Activated CD4-positive, alpha-beta T cell treated with anti-CD3 and anti-CD28 coated beads for 4 hours (primary cell): ENCODE measurements at regions not wholly inside any gene's neighbourhood (a gene's known extent, or its start where the extent isn't known, plus 50 kb on each side); places are given as distances from the start of the nearest gene placed in this dataset.
"Not testable (repeated sequence)": the region's sequence is repeated elsewhere in the genome, so short reads cannot be mapped to it uniquely, and the experiment has no call there.

Experiments
- DNase-seq, 2 donors: peaks; one replicate each; pipeline ENCODE4 v3.0.0-alpha.2; 2020

GRCh38 chr21:18834121-18834520, 430.5 kb upstream of the TMPRSS15 start:
- not testable (repeated sequence) for DNase-seq

GRCh38 chr21:18840239-18840638, 436.7 kb upstream of the TMPRSS15 start:
- DNase-seq, result no peak

- not testable (repeated sequence) for DNase-seq
Measured at GRCh38 chr21:18857606-18858005, 454.0 kb upstream of the TMPRSS15 start.

GRCh38 chr21:18869104-18869503, 465.5 kb upstream of the TMPRSS15 start:
- DNase-seq, result no peak

- DNase-seq, result no peak
Measured at GRCh38 chr21:18877917-18878316, 474.3 kb upstream of the TMPRSS15 start.

DNA sequence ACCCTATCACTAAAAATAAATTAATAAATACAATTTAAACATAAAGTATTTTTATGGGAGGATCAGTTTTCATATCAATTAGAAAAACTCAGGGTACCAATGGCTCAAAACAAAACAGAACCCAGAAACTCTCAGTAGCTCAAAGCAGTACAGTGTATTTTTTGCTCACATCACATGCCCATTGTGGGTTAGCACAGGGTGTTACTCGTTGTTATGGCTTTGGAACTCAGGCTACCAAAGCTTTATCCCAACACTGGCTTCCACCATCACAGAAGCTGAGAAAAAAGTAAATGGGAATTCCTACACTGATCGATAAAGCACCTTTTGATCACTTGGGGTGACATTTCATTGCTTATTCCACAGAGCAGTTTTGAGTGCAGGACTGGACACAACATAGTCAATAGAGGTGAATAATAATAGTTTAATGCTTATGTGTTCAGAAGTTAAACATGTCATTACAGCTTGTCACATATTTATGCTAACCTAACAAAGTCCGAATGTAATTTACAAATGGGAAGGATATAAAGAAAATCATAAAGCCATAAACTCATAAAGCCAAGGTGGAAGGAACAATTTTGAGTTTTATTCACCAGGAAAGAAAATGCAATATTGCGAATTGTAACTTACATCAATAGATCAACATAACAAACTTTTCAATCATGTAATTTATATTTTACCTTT, 484.5 kb upstream of the TMPRSS15 start:
- DNase-seq, result no peak

DNA sequence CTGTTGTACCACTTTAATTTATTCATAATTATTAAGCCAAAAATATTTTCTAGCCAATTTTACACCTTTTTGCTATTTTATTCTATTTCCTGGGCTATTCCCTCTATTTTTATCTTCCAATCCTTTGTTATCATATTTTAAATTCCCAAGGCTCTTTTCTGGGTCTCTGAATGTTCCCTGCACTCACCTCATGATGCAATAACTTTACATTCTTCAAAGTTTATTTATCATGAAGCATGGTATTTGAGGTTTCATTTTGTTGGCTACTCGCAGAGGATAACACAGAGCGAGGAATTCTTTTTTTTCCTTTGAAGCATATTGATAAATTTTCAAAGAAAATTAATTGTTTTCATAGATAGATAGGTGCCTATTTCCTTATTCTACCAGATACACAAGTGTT, 489.8 kb upstream of the TMPRSS15 start:
- DNase-seq, result no peak

- no peak for DNase-seq
Measured at GRCh38 chr21:18894387-18894786, 490.8 kb upstream of the TMPRSS15 start.

GRCh38 chr21:18899261-18899660, 495.7 kb upstream of the TMPRSS15 start:
- DNase-seq, result no peak

DNA sequence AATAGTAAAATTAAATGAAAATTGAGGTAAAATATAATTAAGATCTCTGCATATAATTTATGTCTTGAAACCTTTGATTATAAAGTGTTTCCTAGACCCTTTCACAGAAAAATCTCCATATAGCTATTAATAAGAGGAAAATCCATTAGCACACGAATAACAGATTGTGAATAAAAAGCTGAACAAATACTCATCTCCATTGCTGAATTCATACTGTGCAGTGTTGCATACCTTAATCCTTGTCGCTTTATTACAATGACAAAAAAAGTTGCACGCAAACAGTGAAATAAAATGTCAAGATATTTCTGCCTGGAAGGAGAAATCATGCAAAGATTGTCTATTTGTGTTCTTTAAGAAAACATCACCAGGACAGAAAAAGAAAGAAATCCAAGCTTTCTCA, 499.1 kb upstream of the TMPRSS15 start:
- no peak for DNase-seq

DNA sequence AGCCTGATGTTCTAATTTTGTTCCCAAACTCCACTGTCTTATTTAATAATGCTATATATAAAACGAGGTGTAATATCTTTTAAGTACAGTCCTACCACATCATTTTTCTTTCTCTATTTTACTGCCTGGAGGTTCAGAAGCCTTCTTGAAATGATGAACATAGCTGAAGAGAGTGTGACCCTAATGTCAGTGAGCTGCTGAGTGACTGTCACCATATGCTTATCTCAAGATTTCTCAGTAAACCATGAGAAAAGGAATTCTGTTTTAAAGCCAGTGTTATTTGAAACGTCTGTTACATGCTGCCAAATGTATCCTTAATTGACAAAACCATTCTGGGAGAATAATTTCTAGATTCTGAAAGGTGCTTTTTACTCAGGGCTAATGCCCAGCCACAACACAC, 503.5 kb upstream of the TMPRSS15 start:
- no peak for DNase-seq

GRCh38 chr21:18908641-18909040, 505.1 kb upstream of the TMPRSS15 start:
- no peak for DNase-seq

GRCh38 chr21:18913914-18914313, 510.3 kb upstream of the TMPRSS15 start:
- DNase-seq, result no peak

GRCh38 chr21:18914570-18914969, 511.0 kb upstream of the TMPRSS15 start:
- DNase-seq, result no peak

DNA sequence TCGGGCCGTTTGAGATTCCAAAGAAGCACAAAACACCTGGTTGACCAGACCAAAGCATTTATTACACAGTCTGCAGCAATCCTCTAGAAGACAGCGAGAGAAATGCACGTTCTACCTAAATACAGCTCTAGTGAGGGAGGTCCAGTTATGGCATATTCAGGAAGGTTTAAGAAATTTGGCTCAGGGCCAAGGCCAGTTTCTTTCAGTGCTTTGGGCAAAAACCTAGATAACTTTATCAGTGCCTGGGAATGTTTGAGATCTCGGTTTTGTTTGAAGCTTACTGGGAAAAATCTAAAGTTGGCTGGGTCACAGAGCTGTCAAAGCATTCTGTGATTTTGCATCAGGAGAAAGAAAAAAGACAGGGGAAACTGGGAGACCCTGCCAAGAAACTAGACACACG, 514.0 kb upstream of the TMPRSS15 start:
- DNase-seq, result no peak

DNA sequence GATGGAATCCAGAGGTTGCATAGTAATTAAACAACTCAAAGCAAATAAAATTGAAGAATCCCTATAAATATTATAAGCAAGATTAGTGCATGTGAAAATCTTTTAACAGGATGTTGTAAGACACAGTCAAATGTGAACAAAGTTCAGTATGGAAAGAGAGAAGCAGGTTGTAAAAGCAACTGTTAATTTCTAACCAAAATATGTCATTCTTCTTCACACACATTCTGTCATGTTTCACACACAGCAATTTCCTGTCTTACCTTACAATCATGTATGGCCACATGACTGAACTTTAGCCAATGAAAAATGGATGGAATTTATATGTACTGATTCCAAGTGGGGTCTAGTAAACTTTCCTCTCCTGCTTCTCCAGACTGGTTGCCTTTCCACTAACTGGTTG, 527.7 kb upstream of the TMPRSS15 start:
- no peak for DNase-seq

DNA sequence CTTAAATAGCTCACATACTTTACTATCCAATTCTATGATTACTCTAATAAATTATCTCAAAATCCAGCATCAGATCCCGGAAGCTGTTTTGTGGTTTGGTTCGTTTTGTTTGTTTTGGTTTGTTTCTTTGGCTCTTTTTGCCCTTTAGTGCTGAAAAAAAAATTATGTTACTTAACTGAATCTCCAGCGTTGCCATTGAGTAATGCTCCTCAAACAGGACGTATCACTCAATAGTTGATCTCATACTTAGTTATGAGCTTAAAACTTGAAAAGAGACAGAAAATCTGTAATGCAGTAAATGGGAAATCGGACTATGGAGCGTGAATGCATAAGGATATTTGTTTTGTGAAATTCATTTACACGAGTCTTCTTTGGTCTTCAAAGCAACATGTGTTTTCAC, 533.8 kb upstream of the TMPRSS15 start:
- DNase-seq, result no peak

DNA sequence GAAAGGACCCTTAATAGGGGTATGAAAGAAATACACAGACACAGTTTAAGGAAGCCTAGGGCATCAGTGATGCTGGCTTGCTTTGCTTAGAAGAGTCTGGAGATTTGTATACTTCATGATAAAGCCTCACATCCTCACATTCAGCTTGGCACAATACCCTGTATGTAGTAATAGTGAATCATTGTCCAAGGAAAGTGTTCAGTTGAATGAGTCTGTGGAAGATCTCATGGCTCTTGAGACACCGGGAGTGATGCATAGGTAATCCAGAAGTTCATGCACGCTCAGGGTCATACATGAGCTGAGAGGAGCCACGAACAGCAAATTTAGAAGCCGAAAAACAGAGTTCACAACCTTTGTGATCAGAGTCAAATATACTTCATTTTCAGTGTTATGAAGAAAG, 537.2 kb upstream of the TMPRSS15 start:
- DNase-seq, result no peak

GRCh38 chr21:18950045-18950740, 546.6 kb upstream of the TMPRSS15 start:
- no peak for DNase-seq

- no peak for DNase-seq
Measured at GRCh38 chr21:18951271-18952038, 547.9 kb upstream of the TMPRSS15 start.

DNA sequence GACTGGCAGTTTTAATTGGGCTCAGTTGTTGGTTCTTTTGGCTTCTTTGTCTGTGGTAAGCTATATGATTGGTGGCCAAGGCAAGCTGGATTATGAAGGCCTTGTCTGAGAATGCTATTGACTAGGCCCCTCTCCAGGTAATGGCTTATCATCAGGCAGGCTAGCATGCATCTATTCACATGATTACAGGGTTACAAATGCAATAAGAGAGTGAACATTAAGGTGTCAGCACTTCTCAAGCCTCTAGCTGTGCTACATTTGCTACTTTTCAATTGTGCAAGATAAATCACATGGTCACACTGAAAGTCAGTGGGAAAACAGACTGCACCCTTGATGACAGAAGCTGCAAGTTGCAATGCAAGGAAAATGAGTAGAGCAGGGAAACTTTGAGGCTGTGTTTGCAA, 550.9 kb upstream of the TMPRSS15 start:
- DNase-seq, result no peak

DNA sequence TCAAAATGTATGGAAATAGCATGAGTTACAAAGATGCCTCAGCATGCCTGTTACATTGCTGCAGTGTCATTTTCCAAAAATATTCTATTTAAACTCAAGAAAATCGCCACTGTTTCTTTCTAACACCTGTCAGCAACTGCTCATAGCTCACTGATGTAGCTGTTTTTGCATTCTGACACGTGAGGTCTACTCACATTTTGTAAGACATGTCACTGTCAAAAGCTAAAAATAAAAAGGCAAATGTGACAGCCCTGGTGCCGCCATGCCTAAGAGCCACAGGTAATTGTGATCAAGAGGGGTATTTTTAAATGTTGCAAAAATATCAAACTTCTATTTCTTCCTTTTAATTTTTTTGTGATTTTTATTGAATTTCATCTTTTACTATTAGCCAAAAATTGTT, 556.2 kb upstream of the TMPRSS15 start:
- DNase-seq, result no peak

GRCh38 chr21:18960306-18960705, 556.7 kb upstream of the TMPRSS15 start:
- DNase-seq, result no peak

GRCh38 chr21:18970416-18970815, 566.8 kb upstream of the TMPRSS15 start:
- no peak for DNase-seq
